ENCODE measurements at regions not wholly inside any gene's neighbourhood (a gene's known extent, or its start where the extent isn't known, plus 50 kb on each side); places are given as distances from the start of the nearest gene placed in this dataset.

- Histone ChIP-seq H3K9me3 (replicated peaks) (no peaks in the 10 kb centered on the region), H3K4me1 (peaks cover 8% of the 10 kb centered on the region), H3K27me3 (ENCODE audit: low read depth) (no peaks in the 10 kb centered on the region), H3K4me3 (no peak overlapping the region), H3K36me3 (no peaks in the 10 kb centered on the region), H3K27ac (replicated peaks) (no peak overlapping the region)
- DNase-seq = no peak
- intact Hi-C loops (cut with micrococcal nuclease) = no loop called here
- TF ChIP-seq CTCF (IDR thresholded peaks at IDR 0.05; ENCODE audit: borderline replicate concordance) = no peak
Measured at GRCh38 chr11:10397226-10397987, 57.7 kb upstream of the AMPD3 start.

- no peaks in the 10 kb centered on the region for H3K27me3 ChIP-seq (ENCODE audit: low read depth)
- TF ChIP-seq CTCF (IDR thresholded peaks at IDR 0.05; ENCODE audit: borderline replicate concordance) = no peak
- intact Hi-C loops (cut with micrococcal nuclease) = no loop called here
- peaks cover 8% of the 10 kb centered on the region for H3K4me1 ChIP-seq
- DNase-seq = peak; percentile 44
- no peak overlapping the region for H3K4me3 ChIP-seq
- no peak overlapping the region for H3K27ac ChIP-seq (replicated peaks)
- no peaks in the 10 kb centered on the region for H3K36me3 ChIP-seq
- no peaks in the 10 kb centered on the region for H3K9me3 ChIP-seq (replicated peaks)
Measured at GRCh38 chr11:10398525-10398924, 56.5 kb upstream of the AMPD3 start.

- Histone ChIP-seq H3K9me3 (replicated peaks) (no peaks in the 10 kb centered on the region), H3K4me1 (no peaks in the 10 kb centered on the region), H3K27me3 (ENCODE audit: low read depth) (no peaks in the 10 kb centered on the region), H3K4me3 (no peak overlapping the region), H3K36me3 (no peaks in the 10 kb centered on the region), H3K27ac (replicated peaks) (no peak overlapping the region)
- no peak for TF ChIP-seq CTCF (IDR thresholded peaks at IDR 0.05; ENCODE audit: borderline replicate concordance)
- no peak for DNase-seq
- intact Hi-C loops (cut with micrococcal nuclease) = no loop called here
Measured at GRCh38 chr11:10400856-10401255, 54.2 kb upstream of the AMPD3 start.

GRCh38 chr11:10401256-10401655, 53.8 kb upstream of the AMPD3 start:
- H3K4me3 ChIP-seq = no peak overlapping the region
- H3K27ac ChIP-seq (replicated peaks) = peak overlapping the region; percentile 34
- H3K4me1 ChIP-seq = peaks cover 1% of the 10 kb centered on the region
- intact Hi-C loops (cut with micrococcal nuclease) = no loop called here
- no peaks in the 10 kb centered on the region for H3K36me3 ChIP-seq
- DNase-seq = no peak
- no peaks in the 10 kb centered on the region for H3K9me3 ChIP-seq (replicated peaks)
- no peak for TF ChIP-seq CTCF (IDR thresholded peaks at IDR 0.05; ENCODE audit: borderline replicate concordance)
- no peaks in the 10 kb centered on the region for H3K27me3 ChIP-seq (ENCODE audit: low read depth)

- DNase-seq = no peak
- H3K4me3 ChIP-seq = no peak overlapping the region
- peak overlapping the region; percentile 34 for H3K27ac ChIP-seq (replicated peaks)
- TF ChIP-seq CTCF (IDR thresholded peaks at IDR 0.05; ENCODE audit: borderline replicate concordance) = no peak
- H3K36me3 ChIP-seq = no peaks in the 10 kb centered on the region
- no peaks in the 10 kb centered on the region for H3K9me3 ChIP-seq (replicated peaks)
- intact Hi-C loops (cut with micrococcal nuclease) = no loop called here
- peaks cover 7% of the 10 kb centered on the region for H3K4me1 ChIP-seq
- H3K27me3 ChIP-seq (ENCODE audit: low read depth) = no peaks in the 10 kb centered on the region
Measured at GRCh38 chr11:10401696-10402392, 53.2 kb upstream of the AMPD3 start.

Data from left ventricle myocardium inferior (tissue), 1 donor.